Astrocyte of the spinal cord (primary cell): ENCODE measurements at regions not wholly inside any gene's neighbourhood (a gene's known extent, or its start where the extent isn't known, plus 50 kb on each side); places are given as distances from the start of the nearest gene placed in this dataset.

Experiments used
- DNase-seq: peaks from one replicate; pipeline ENCODE4 v3.0.0; 2011; ENCODE audit warnings: low read depth, low spot score
- H3K4me3 ChIP-seq: 2 replicates; pipeline ENCODE4 v1.5.1; 2011; ENCODE audit warnings: low read depth, mild to moderate bottlenecking, low read length, moderate library complexity
- in situ Hi-C: cut with HindIII; loops from 2 replicates; pipeline ENCODE4 v1.10.0; 2017; ENCODE audit warnings: low sequenced_read_pairs
- TF ChIP-seq, protein P1 (sequence below): IDR thresholded peaks from 2 replicates; pipeline ENCODE4 v1.5.1; 2012; ENCODE audit warnings: low read depth, mild to moderate bottlenecking, low read length, inconsistent platforms

DNA sequence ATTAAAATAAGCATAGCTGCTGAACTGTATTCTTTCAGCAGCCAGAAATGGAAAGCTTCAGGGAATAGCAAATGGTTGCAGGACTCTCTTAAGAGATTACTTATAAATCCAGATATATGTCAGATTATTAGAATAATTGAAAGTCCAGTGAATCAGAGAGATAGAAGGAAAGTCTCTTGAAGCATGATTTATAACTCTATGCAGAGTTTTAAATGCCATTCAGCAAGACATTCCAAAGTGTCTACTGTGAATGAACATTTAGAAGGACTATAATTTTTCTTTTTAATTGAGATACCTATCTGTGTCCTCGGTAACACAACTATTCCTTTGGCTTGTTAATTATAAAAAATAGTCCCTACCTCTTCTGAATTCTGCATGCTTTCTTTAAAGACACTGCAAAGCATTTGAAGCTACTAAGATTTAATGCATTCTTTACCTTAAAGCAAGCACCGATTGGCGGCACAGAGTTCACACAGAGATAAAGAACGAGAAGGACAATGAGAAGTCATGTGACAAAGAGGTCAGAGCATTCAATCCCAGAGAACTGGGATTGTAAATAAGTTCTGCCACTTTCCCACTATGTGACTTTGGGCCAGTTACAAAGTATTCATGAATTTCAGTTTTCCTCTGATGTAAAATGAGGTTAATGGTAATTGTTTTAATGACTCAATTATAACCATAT lies 371.0 kb upstream of the ATP2B1 start:
- TF ChIP-seq, protein P1, sequence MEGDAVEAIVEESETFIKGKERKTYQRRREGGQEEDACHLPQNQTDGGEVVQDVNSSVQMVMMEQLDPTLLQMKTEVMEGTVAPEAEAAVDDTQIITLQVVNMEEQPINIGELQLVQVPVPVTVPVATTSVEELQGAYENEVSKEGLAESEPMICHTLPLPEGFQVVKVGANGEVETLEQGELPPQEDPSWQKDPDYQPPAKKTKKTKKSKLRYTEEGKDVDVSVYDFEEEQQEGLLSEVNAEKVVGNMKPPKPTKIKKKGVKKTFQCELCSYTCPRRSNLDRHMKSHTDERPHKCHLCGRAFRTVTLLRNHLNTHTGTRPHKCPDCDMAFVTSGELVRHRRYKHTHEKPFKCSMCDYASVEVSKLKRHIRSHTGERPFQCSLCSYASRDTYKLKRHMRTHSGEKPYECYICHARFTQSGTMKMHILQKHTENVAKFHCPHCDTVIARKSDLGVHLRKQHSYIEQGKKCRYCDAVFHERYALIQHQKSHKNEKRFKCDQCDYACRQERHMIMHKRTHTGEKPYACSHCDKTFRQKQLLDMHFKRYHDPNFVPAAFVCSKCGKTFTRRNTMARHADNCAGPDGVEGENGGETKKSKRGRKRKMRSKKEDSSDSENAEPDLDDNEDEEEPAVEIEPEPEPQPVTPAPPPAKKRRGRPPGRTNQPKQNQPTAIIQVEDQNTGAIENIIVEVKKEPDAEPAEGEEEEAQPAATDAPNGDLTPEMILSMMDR: no peak
- H3K4me3 ChIP-seq: no peak overlapping the region
- DNase-seq: no peak
- in situ Hi-C loops: no loop called here

DNA sequence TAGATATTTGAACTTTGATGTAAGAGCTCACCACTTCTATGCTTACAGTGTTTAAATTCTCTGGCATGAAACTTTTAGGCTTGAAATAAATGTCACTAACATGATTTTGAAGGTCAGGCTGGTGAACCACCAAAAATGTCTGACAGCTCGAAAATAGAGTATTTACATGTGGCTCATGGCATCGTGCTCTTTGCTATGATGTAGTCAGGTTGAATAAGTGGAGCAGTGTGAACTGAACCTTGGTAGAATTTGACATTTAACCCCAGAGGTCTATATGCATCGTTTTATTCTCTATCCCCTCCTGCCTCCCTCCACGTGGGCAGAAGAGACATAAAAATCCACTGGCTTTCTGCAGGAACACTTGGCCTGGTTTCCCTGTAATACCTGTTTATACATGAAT lies 369.7 kb upstream of the ATP2B1 start:
- in situ Hi-C loops: no loop called here
- TF ChIP-seq, protein P1: no peak

DNA sequence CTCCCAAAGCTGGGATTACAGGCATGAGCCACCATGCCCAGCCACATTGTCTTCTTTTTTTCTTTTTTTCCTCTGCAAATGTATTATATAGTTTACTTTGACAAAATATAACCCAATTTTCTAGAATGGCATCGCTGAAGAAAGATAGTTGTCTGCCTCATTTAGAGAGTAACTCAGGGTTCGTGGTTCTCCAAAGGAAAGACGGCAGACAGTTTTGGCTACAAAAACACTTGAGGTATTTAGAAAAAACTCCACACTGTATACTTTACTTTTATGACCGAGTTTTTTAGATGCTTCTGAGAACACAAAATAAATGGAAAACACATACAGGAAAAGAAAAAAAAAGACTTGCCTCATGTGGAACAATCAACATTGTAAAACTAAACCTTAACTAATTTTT lies 369.1 kb upstream of the ATP2B1 start:
- TF ChIP-seq, protein P1: no peak
- H3K4me3 ChIP-seq: no peak overlapping the region
- in situ Hi-C loops: no loop called here
- DNase-seq: no peak

More for the DNA sequence above, 369.7 kb upstream of the ATP2B1 start:
- no peak overlapping the region for H3K4me3 ChIP-seq
- no peak for DNase-seq

DNA sequence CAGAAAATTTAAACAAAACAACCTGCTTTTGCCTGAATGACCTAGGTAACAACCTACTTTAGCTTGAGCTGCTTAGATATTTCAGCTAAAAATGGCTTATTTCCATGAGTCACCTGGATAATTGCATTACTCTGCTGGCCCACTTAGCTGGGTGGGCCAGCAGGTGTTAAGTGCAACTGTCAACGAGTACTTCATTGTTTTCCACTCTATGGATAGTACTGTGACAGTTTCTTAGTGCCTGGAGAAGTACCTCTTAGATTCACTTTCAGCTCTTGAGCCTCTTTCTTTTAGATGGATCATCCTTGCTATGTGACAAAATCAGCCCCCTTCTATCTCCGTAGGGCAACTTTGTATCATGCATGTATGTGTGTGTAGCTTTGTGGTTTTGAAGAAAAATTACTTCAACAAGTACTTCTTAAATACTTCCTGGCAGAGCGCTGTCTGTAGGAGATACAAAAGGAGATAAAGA lies 368.2 kb upstream of the ATP2B1 start:
- in situ Hi-C loops: no loop called here
- TF ChIP-seq, protein P1: no peak

DNA sequence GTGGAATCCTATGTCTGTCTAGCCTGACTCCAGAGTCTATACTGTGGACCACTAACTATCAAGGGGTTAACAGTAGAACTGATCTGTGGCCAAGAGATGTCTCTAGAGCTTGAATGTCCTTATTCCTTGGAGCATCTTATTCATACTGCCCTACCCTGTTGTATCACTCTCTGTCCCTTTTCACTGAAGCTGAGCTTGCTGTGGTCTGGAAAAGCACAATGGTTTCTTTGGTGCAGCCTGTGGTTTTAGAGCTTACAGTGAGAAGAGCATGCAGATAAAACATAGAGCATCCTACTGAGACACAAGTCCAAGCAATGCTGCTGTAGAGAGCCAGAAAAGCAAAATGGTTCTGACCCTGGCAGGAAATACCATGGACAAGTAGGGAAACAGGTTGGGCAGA lies 367.0 kb upstream of the ATP2B1 start:
- TF ChIP-seq, protein P1: no peak
- no peak for DNase-seq
- in situ Hi-C loops: no loop called here
- no peak overlapping the region for H3K4me3 ChIP-seq

More for the DNA sequence above, 368.2 kb upstream of the ATP2B1 start:
- H3K4me3 ChIP-seq: no peak overlapping the region
- no peak for DNase-seq

DNA sequence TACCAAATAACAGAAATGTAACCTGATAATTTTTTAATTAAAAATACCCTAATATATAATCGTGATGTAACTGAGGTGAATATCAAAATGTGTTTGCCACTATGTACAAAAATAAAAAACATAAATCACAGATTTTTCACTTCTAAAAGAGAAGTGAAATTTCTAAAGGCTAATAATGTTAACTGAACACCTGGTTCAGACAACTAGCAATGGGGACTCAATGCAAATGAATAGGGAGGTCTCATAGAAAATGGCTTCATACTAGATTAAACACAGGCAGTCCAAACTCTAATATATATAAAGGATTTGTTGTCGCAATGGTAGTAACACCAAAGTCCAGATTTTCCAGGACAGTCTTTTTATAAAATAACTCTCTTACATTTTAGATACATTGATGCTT lies 365.4 kb upstream of the ATP2B1 start:
- DNase-seq: no peak
- TF ChIP-seq, protein P1: no peak
- in situ Hi-C loops: no loop called here
- H3K4me3 ChIP-seq: no peak overlapping the region
